ENCODE measurements at regions not wholly inside any gene's neighbourhood (a gene's known extent, or its start where the extent isn't known, plus 50 kb on each side); places are given as distances from the start of the nearest gene placed in this dataset.

GRCh38 chr1:184141361-184141880, 89.9 kb downstream of the TSEN15 start:
- DNase-seq, result no peak

GRCh38 chr1:184143449-184143848, 91.9 kb downstream of the TSEN15 start:
- no peak for DNase-seq

- DNase-seq, result no peak
These were observed 93.6 kb downstream of the TSEN15 start for GRCh38 chr1:184145083-184145482.

GRCh38 chr1:184146202-184146601, 94.7 kb downstream of the TSEN15 start:
- DNase-seq, result no peak

- no peak for DNase-seq
These were observed 99.4 kb downstream of the TSEN15 start for GRCh38 chr1:184150776-184151531.

GRCh38 chr1:184152434-184152898, 100.9 kb downstream of the TSEN15 start:
- peak; percentile 23 for DNase-seq

GRCh38 chr1:184152974-184153373, 101.4 kb downstream of the TSEN15 start:
- DNase-seq, result no peak

- no peak for DNase-seq
These were observed 102.2 kb downstream of the TSEN15 start for GRCh38 chr1:184153731-184154130.

- no peak for DNase-seq
These were observed 105.2 kb downstream of the TSEN15 start for GRCh38 chr1:184156521-184157393.

GRCh38 chr1:184157394-184157742, 105.8 kb downstream of the TSEN15 start:
- no peak for DNase-seq

GRCh38 chr1:184158896-184159681, 107.6 kb downstream of the TSEN15 start:
- DNase-seq, result peak; percentile 54

GRCh38 chr1:184160236-184160635, 108.7 kb downstream of the TSEN15 start:
- peak; percentile 69 for DNase-seq

GRCh38 chr1:184161071-184161698, 109.7 kb downstream of the TSEN15 start:
- no peak for DNase-seq

GRCh38 chr1:184162281-184162680, 110.8 kb downstream of the TSEN15 start:
- DNase-seq, result no peak

GRCh38 chr1:184163674-184164465, 112.3 kb downstream of the TSEN15 start:
- DNase-seq, result no peak

- DNase-seq, result no peak
These were observed 113.0 kb downstream of the TSEN15 start for GRCh38 chr1:184164536-184164935.

GRCh38 chr1:184166485-184166884, 115.0 kb downstream of the TSEN15 start:
- no peak for DNase-seq

GRCh38 chr1:184167352-184167751, 115.8 kb downstream of the TSEN15 start:
- no peak for DNase-seq

GRCh38 chr1:184170719-184171118, 119.2 kb downstream of the TSEN15 start:
- no peak for DNase-seq

GRCh38 chr1:184176058-184176457, 124.5 kb downstream of the TSEN15 start:
- DNase-seq, result no peak

- no peak for DNase-seq
These were observed 129.5 kb downstream of the TSEN15 start for GRCh38 chr1:184181044-184181443.

- DNase-seq, result no peak
These were observed 132.4 kb downstream of the TSEN15 start for GRCh38 chr1:184183919-184184318.
